ENCODE measurements at regions not wholly inside any gene's neighbourhood (a gene's known extent, or its start where the extent isn't known, plus 50 kb on each side); places are given as distances from the start of the nearest gene placed in this dataset.
"Not testable (repeated sequence)": the region's sequence is repeated elsewhere in the genome, so short reads cannot be mapped to it uniquely, and the experiment has no call there.

GRCh38 chr18:73431620-73432019 is 563.8 kb upstream of the NETO1 start:
- DNase-seq (ENCODE audit: low read depth): no peak

- no peak for DNase-seq (ENCODE audit: low read depth)
Observed at GRCh38 chr18:73421010-73421409, 553.2 kb upstream of the NETO1 start.

- no peak for DNase-seq (ENCODE audit: low read depth)
Observed at GRCh38 chr18:73419531-73419930, 551.7 kb upstream of the NETO1 start.

GRCh38 chr18:73414598-73414997 is 546.8 kb upstream of the NETO1 start:
- no peak for DNase-seq (ENCODE audit: low read depth)

DNA sequence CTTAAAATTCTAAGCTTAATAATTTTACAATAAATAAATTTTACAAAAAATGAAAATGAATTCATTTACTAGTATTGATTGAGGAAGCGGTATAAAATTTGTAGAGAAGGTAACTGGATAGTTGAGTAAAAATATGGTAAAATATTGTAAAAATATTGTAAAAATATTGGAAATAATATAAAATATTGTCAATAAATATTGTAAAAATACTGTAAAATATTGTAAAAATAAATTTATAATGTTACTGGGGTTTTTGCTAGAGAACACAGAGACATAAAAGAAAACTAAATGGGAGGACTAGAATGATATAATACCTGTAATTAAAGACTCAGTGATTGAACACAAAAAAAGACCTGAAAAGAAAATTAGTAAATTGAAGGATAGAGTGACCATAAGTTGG is 546.3 kb upstream of the NETO1 start:
- DNase-seq (ENCODE audit: low read depth): no peak

GRCh38 chr18:73409242-73409641 is 541.5 kb upstream of the NETO1 start:
- peak; percentile 11 for DNase-seq (ENCODE audit: low read depth)

GRCh38 chr18:73408469-73408868 is 540.7 kb upstream of the NETO1 start:
- DNase-seq (ENCODE audit: low read depth): peak; percentile 48

DNA sequence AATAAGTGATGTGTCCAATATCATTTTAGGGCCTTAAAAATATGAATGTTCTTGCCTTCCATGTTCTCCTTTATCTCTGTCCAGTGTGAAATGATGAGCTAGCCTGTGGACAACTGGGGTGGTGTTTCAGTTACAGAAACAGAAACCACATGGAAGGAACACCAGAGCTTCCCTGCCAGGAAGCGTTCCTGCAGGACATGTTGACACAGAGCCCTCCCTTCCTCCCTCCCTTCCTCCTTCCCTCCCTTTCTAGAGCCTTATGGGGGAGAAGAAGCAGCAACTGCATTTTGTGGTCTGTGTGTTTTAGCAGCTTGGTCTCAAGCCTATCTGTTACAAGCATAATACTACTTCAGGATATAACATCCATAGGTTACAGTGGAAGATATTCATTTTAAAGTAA is 539.7 kb upstream of the NETO1 start:
- peak; percentile 50 for DNase-seq (ENCODE audit: low read depth)

DNA sequence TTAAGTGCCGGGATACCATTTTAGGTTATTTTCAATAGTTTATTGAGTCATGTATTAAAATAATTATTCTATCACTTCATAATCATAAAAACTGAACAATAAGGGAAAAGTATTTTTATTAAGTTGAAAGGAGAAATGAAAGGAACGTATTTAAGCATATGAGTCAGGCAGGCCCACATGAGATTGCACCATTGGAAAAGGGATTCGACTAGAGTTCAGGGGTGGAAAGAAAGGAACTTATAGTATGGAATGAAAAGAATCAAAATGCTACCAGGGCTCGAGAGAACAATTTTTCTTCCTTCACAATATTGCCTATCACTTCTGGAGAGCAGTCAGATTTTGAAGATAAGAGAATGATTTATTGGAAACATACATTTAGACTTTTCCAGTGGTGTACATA is 516.5 kb upstream of the NETO1 start:
- no peak for DNase-seq (ENCODE audit: low read depth)

GRCh38 chr18:73381699-73382036 is 513.9 kb upstream of the NETO1 start:
- DNase-seq (ENCODE audit: low read depth): no peak

GRCh38 chr18:73381016-73381698 is 513.4 kb upstream of the NETO1 start:
- peak; percentile 58 for DNase-seq (ENCODE audit: low read depth)

DNA sequence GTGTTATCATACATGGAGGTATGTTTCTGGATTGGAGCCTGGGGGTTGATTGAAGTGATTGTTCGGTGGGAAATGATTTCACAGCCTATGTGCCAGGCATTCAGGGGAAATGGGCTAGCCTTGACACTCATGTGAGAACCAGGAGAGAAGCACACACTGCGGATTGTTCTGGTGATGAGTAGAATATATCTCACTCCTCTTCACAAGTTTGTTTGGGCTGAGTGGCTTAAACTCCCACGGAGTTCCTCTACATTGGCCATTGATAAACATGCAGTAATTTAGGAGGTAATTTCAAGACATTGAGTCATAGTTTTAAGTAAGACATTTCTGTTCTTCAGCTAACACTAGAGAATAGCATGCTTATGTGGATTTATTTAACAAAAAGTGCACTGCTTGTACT is 498.9 kb upstream of the NETO1 start:
- DNase-seq (ENCODE audit: low read depth): peak; percentile 14

DNA sequence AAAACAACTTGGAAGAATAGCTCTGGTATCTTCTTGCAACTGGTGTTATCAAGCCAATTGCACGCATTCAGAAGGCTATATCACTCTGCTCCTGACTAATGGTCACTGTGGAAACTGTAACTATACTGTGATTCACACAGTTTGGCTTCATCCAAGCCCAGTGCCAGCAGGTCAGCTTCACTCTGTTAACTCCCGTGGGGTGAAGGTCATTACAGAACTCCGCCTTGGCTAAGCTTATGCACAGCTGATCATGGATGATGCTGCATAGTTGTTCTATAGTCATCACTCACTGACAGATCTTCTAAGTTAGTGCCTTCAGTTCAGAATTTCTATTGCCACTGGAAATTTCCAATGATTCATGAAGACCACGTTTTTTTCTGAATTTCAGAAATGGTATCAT is 497.2 kb upstream of the NETO1 start:
- peak; percentile 44 for DNase-seq (ENCODE audit: low read depth)

- peak; percentile 20 for DNase-seq (ENCODE audit: low read depth)
Observed at GRCh38 chr18:73355121-73355520, 487.3 kb upstream of the NETO1 start.

DNA sequence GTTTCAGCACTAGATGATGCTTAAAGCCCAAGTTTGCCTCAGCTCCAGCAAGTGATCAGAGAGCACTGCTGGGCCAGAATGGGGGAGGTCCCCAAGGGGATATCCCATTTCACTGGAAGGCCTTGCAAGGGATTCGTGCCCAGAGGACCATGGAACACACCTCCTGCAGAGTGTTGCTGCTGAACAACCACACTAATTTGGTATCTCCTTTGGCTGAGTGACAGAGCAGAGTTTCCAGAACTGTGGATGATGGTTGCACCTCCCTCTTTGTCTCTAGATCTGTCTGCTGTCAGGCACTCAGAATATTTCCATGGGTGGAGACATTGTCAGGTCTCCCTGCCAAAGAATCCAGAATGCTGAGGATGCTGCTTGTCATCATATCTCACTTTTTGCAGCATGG is 484.8 kb upstream of the NETO1 start:
- DNase-seq (ENCODE audit: low read depth): peak; percentile 24

DNA sequence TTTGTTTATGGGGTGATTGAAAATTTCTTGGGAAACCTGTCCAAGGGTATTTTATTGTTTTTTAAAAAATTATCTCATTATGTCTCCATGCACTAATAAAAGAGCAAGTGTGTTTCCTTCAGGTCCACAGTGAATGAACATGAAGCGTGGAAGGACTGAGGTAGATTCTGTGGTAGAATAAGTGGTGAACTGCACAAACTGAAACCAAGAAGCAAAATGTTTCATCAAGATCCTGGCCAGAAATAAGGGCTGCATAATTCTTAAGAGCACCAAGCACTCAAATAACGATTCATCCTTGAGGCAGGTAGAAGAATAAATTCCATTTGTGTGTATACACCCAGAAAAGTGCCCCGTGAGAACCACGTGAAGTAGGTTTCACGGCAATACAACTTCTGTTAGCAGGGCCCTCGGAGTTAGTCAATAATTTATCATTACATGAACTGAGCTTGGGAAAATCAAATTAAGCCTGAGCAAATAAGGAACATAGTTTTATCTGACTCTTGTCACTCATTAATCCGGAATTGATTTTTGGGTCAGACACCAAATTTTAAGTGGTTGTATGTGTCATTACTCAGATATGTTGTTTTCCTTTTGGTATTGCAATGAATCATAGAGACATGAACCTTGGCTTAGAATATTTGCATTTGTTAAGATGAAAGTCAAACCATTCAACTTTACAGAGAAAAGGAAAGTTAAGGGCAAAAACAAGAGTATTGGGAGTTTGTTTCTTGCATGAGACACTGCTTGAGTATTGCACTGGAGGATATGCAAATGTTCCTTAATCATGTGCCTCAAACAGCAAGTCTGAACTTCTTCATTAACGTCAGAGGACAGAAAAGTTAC is 472.6 kb upstream of the NETO1 start:
- peak; percentile 62 for DNase-seq (ENCODE audit: low read depth)

DNA sequence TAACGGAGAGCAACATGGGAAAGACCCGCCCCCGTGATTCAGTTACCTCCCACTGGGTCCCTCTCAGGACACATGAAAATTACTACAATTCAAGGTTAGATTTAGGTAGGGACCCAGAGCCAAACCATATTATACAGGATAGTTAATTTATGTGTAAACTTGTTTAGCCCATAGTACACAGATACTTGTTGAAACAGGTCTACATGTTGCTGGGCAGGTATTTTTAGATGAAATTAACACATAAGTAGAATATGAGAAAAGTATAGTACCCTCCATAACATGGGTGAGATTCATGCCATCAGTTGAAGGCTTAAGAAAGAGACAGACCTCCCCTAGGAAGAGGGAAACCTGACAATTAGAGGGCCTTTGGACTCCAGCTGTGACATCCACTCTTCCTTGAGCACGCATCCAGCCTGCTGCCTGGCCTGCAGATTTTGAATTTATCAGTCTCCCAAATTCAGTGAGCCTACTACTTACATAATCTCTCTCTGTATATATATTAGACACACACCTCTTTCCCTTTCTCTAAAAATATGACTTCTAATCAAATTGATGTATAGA is 463.5 kb upstream of the NETO1 start:
- no peak for DNase-seq (ENCODE audit: low read depth)

DNA sequence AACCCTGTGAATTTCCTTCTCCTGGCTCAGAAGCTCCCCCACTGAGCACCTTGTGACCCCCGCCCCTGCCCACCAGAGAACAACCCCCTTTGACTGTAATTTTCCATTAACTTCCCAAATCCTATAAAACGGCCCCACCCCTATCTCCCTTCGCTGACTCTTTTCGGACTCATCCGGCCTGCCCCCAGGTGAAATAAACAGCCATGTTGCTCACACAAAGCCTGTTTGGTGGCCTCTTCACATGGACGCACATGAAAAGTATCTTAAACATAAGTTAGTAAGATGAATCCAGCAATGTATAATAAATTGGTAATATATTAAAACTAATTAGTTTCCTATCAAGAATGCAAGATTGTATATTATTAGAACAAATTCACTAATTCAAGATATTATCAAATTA is 462.3 kb upstream of the NETO1 start:
- not testable (repeated sequence) for DNase-seq (ENCODE audit: low read depth)

GRCh38 chr18:73324187-73324831 is 456.5 kb upstream of the NETO1 start:
- DNase-seq (ENCODE audit: low read depth): not testable (repeated sequence)

GRCh38 chr18:73318739-73319479 is 451.1 kb upstream of the NETO1 start:
- peak; percentile 28 for DNase-seq (ENCODE audit: low read depth)

- peak; percentile 21 for DNase-seq (ENCODE audit: low read depth)
Observed at GRCh38 chr18:73316513-73316912, 448.7 kb upstream of the NETO1 start.

- no peak for DNase-seq (ENCODE audit: low read depth)
Observed at GRCh38 chr18:73315381-73315780, 447.6 kb upstream of the NETO1 start.

All from EH (cell line).